Liver (tissue), 7 donors: ENCODE measurements at regions not wholly inside any gene's neighbourhood (a gene's known extent, or its start where the extent isn't known, plus 50 kb on each side); places are given as distances from the start of the nearest gene placed in this dataset.

Source experiments
- DNase-seq: peaks from one replicate; pipeline ENCODE4 v3.0.0-alpha.2; 2017; ENCODE audit warnings: low spot score
- H3K27ac ChIP-seq, 2 donors: one replicate each; pipeline ENCODE4 v1.7.0; 2013; ENCODE audit warnings: inconsistent platforms in 2 of 2, low read length in 2 of 2, control low read depth in 1 of 2, low read depth in 1 of 2, mild to moderate bottlenecking in 1 of 2
- H3K27me3 ChIP-seq, 4 donors: one replicate each; pipeline versions ENCODE4 v1.6.1 to v1.7.0; 2013; ENCODE audit warnings: low read length in 3 of 4, inconsistent platforms in 1 of 4, mild to moderate bottlenecking in 1 of 4, moderate library complexity in 1 of 4; ENCODE audit not compliant: control insufficient read depth in 4 of 4, insufficient read depth in 4 of 4
- H3K36me3 ChIP-seq, 4 donors: one replicate each; pipeline versions ENCODE4 v1.6.1 to v1.7.0; 2013; ENCODE audit warnings: low read length in 3 of 4, mild to moderate bottlenecking in 3 of 4, low read depth in 1 of 4, moderate library complexity in 1 of 4; ENCODE audit not compliant: control insufficient read depth in 4 of 4, insufficient read depth in 3 of 4
- H3K4me1 ChIP-seq, 4 donors: one replicate each; pipeline versions ENCODE4 v1.6.1 to v1.7.0; 2013; ENCODE audit warnings: low read length in 3 of 4, mild to moderate bottlenecking in 3 of 4, moderate library complexity in 1 of 4; ENCODE audit not compliant: control insufficient read depth in 4 of 4, insufficient read depth in 4 of 4
- H3K4me3 ChIP-seq, 3 donors: one replicate each; pipeline versions ENCODE4 v1.6.1 to v1.7.0; 2013; ENCODE audit warnings: low read length in 3 of 3, control low read depth in 1 of 3, low read depth in 1 of 3, mild to moderate bottlenecking in 1 of 3
- H3K9ac ChIP-seq, 2 donors: one replicate each; pipeline ENCODE4 v1.7.0; 2013; ENCODE audit warnings: low read length in 2 of 2, mild to moderate bottlenecking in 2 of 2, moderate library complexity in 2 of 2, control low read depth in 1 of 2, low read depth in 1 of 2
- H3K9me3 ChIP-seq, 4 donors: one replicate each; pipeline versions ENCODE4 v1.6.1 to v1.7.0; 2013; ENCODE audit warnings: low read length in 3 of 4; ENCODE audit not compliant: control insufficient read depth in 4 of 4
- EGR1 ChIP-seq, 2 donors: IDR thresholded peaks; 2 replicates each; pipeline ENCODE4 v1.6.1; 2016 to 2018; ENCODE audit warnings: antibody characterized with exemption in 2 of 2, low read depth in 2 of 2
- FOXA1 ChIP-seq: IDR thresholded peaks from 2 replicates; pipeline ENCODE4 v1.6.1; 2016; ENCODE audit warnings: antibody characterized with exemption
- FOXA2 ChIP-seq: IDR thresholded peaks from 2 replicates; pipeline ENCODE4 v1.6.1; 2016; ENCODE audit warnings: antibody characterized with exemption
- GABPA ChIP-seq, 2 donors: IDR thresholded peaks in 1 of 2; conservative IDR thresholded peaks in 1 of 2; 2 replicates each; pipeline ENCODE4 v1.6.1; 2016; ENCODE audit warnings: antibody characterized with exemption in 2 of 2, mild to moderate bottlenecking in 1 of 2, moderate library complexity in 1 of 2
- HNF4A ChIP-seq, 2 donors: conservative IDR thresholded peaks; 2 replicates each; pipeline ENCODE4 v1.6.1; 2016; ENCODE audit warnings: antibody characterized with exemption in 2 of 2, mild to moderate bottlenecking in 2 of 2
- JUND ChIP-seq, 2 donors: IDR thresholded peaks; 2 replicates each; pipeline ENCODE4 v1.6.1; 2016; ENCODE audit warnings: antibody characterized with exemption in 2 of 2
- MAX ChIP-seq: IDR thresholded peaks from 2 replicates; pipeline ENCODE4 v1.6.1; 2016; ENCODE audit warnings: antibody characterized with exemption
- REST ChIP-seq: IDR thresholded peaks from 2 replicates; pipeline ENCODE4 v1.6.1; 2016; ENCODE audit warnings: antibody characterized with exemption, mild to moderate bottlenecking
- SP1 ChIP-seq: IDR thresholded peaks from 2 replicates; pipeline ENCODE4 v1.6.1; 2018; ENCODE audit warnings: antibody characterized with exemption, mild to moderate bottlenecking
- TAF1 ChIP-seq: conservative IDR thresholded peaks from 2 replicates; pipeline ENCODE4 v1.6.1; 2016; ENCODE audit warnings: antibody characterized with exemption, mild to moderate bottlenecking
- YY1 ChIP-seq: IDR thresholded peaks from 2 replicates; pipeline ENCODE4 v1.6.1; 2016; ENCODE audit warnings: antibody characterized with exemption, mild to moderate bottlenecking
- ZBTB33 ChIP-seq: IDR thresholded peaks from 2 replicates; pipeline ENCODE4 v1.6.1; 2016; ENCODE audit warnings: antibody characterized with exemption
- WGBS: extraction: QIAGEN DNeasy Blood & Tissue Kit; methylation state at CpG from one replicate; pipeline ENCODE4 v1.1.7; 2013; 5-methylcytosine and 5-hydroxymethylcytosine counted together
- donor health status: healthy.
- donor health status: healthy.
- donor health status: healthy.
- donor health status: healthy.

- no peak for DNase-seq
- H3K27me3 ChIP-seq: no peaks in the 10 kb centered on the region
- H3K9me3 ChIP-seq: no peaks in the 10 kb centered on the region
- H3K4me3 ChIP-seq: no peak overlapping the region
- H3K27ac ChIP-seq: peak overlapping the region; percentile 6 to 43
- H3K36me3 ChIP-seq: no peaks in the 10 kb centered on the region
- H3K9ac ChIP-seq: no peak overlapping the region
- 25% methylated on average over 1 of the region's 1 CpG for WGBS
- peak in 1 of 2 donors; percentile 18 for TF ChIP-seq HNF4A (conservative IDR thresholded peaks at IDR 0.05)
- TF ChIP-seq FOXA1: no peak
- TF ChIP-seq YY1: peak; percentile 33
- peaks cover 0 to 19% (median 8%) of the 10 kb centered on the region in 4 donors for H3K4me1 ChIP-seq
Observed at GRCh38 chr14:89588840-89589296, 171.8 kb upstream of the FOXN3 start.

GRCh38 chr14:89588016-89588415, 171.0 kb upstream of the FOXN3 start:
- H3K4me1 ChIP-seq: peaks cover 0 to 19% (median 8%) of the 10 kb centered on the region in 4 donors
- no peak overlapping the region for H3K27ac ChIP-seq
- WGBS: 93% methylated on average over 5 of the region's 5 CpGs

More at GRCh38 chr14:89588016-89588415, 171.0 kb upstream of the FOXN3 start:
- no peaks in the 10 kb centered on the region for H3K9me3 ChIP-seq
- no peaks in the 10 kb centered on the region for H3K36me3 ChIP-seq
- no peak for DNase-seq
- H3K27me3 ChIP-seq: no peaks in the 10 kb centered on the region
- TF ChIP-seq JUND (IDR thresholded peaks at IDR 0.05) (no peak), ZBTB33 (no peak), REST (no peak), FOXA1 (no peak), SP1 (no peak), TAF1 (no peak), MAX (no peak), FOXA2 (no peak), EGR1 (IDR thresholded peaks at IDR 0.05; ENCODE audit: low read depth in 2 of 2) (no peak), YY1 (no peak), GABPA (IDR thresholded peaks at IDR 0.05 in 1 of 2, conservative IDR thresholded peaks at IDR 0.05 in 1 of 2) (no peak)
- H3K4me3 ChIP-seq: no peak overlapping the region
- H3K9ac ChIP-seq: no peak overlapping the region
